Mammary epithelial cell (primary cell): ENCODE measurements at regions not wholly inside any gene's neighbourhood (a gene's known extent, or its start where the extent isn't known, plus 50 kb on each side); places are given as distances from the start of the nearest gene placed in this dataset.
"Not testable (repeated sequence)": the region's sequence is repeated elsewhere in the genome, so short reads cannot be mapped to it uniquely, and the experiment has no call there.

Experiments
- CTCF ChIP-seq, 2 donors: IDR thresholded peaks in 1 of 2; conservative IDR thresholded peaks in 1 of 2; 2 replicates each; pipeline ENCODE4 v1.5.1; 2011 to 2012; ENCODE audit warnings: inconsistent platforms in 2 of 2, low read length in 2 of 2, mild to moderate bottlenecking in 2 of 2, control low read depth in 1 of 2, low read depth in 1 of 2; ENCODE audit not compliant: insufficient read depth in 1 of 2; ENCODE audit errors: extremely low read depth in 1 of 2
- EZH2 ChIP-seq: IDR thresholded peaks from 2 replicates; pipeline ENCODE4 v1.6.1; 2012; ENCODE audit warnings: low read length, inconsistent platforms, borderline replicate concordance

DNA sequence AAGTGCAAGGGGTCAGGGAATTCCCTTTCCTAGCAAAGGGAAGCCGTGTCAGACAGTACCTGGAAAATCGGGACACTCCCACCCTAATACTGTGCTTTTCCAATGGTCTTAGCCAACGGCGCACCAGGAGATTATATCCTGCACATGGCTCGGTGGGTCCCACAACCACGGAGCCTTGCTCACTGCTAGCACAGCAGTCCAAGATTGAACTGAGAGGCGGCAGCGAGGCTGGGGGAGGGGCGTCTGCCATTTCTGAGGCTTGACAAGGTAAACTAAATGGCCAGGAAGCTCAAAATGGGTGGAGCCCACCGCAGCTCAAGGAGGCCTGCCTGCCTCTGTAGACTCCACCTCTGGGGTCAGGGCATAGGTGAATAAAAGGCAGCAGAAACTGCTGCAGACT lies 76.5 kb upstream of the LINC00632 start:
- TF ChIP-seq EZH2; CTCF (conservative IDR thresholded peaks at IDR 0.05 in 1 of 2, IDR thresholded peaks at IDR 0.05 in 1 of 2; ENCODE audit: extremely low read depth in 1 of 2, insufficient read depth in 1 of 2, low read depth in 1 of 2, low read length in 2 of 2): not testable (repeated sequence)
